GM12878 (cell line): ENCODE measurements at regions not wholly inside any gene's neighbourhood (a gene's known extent, or its start where the extent isn't known, plus 50 kb on each side); places are given as distances from the start of the nearest gene placed in this dataset.

ENCODE experiments used
- ATAC-seq: fragments of 200-7000 bp; cut with Tn5 transposase; 3 replicates; pipeline ENCODE4 v1.9.1; 2020; ENCODE audit warnings: mild to moderate bottlenecking, moderate library complexity
- BruUV-seq: library from RNA; stranded (reverse); fragments of 400-500 nt; replicated peaks from 2 replicates; lab custom pipeline; 2021; lab: Mats Ljungman, UMichigan
- CTCF ChIA-PET: fragments of 300-600 bp; sonication (Branson Sonifier 250); formaldehyde crosslinking; extraction: SDS; loops from one replicate; lab custom pipeline; 2021; ENCODE audit warnings: inconsistent platforms; lab: Yijun Ruan, JAX
- POLR2A ChIA-PET: fragments of 350-600 bp; formaldehyde crosslinking; extraction: SDS; loops from one replicate; lab custom pipeline; 2021; ENCODE audit warnings: inconsistent platforms; lab: Charles Lee
- RAD21 ChIA-PET: fragments of 300-600 bp; sonication (Branson Sonifier 250); formaldehyde crosslinking; loops from one replicate; lab custom pipeline; 2023; ENCODE audit warnings: antibody characterized with exemption; ENCODE audit not compliant: unreplicated experiment; lab: Charles Lee
- SMC1A ChIA-PET: fragments of 300-600 bp; sonication (Branson Sonifier 250); formaldehyde crosslinking; loops from one replicate; lab custom pipeline; 2023; ENCODE audit not compliant: unreplicated experiment, uncharacterized antibody; lab: Charles Lee
- DNase-seq: peaks from one replicate; pipeline ENCODE4 v3.0.0-alpha.2; 2011; ENCODE audit warnings: low read depth, low spot score
- FAIRE-seq: peaks from 3 replicates; lab custom pipeline; 2011; peaks lifted over from hg19 to GRCh38; lab: Jason Lieb, UNC
- H2AFZ ChIP-seq: 2 replicates; pipeline ENCODE4 v1.6.0; 2011; ENCODE audit warnings: low read depth, low read length, control low read depth; ENCODE audit not compliant: control insufficient read depth
- H3K27ac ChIP-seq: 2 replicates; pipeline ENCODE4 v1.5.1; 2011; ENCODE audit warnings: control low read depth; ENCODE audit not compliant: control insufficient read depth, insufficient read depth
- H3K27me3 ChIP-seq, 2 experiments: replicated peaks in 1 of 2; 2 replicates each; pipeline versions ENCODE4 v1.6.0 to v1.6.1; 2011; ENCODE audit warnings: low read length in 1 of 2; ENCODE audit not compliant: control insufficient read depth in 2 of 2, insufficient read depth in 2 of 2
- H3K36me3 ChIP-seq, 2 experiments: 2 replicates each; pipeline ENCODE4 v1.5.1; 2011; ENCODE audit warnings: low read length in 1 of 2; ENCODE audit not compliant: control insufficient read depth in 2 of 2, insufficient read depth in 2 of 2
- H3K4me1 ChIP-seq: 2 replicates; pipeline ENCODE4 v1.6.1; 2011; ENCODE audit warnings: mild to moderate bottlenecking, low read length, moderate library complexity, mixed read lengths; ENCODE audit not compliant: control insufficient read depth, insufficient read depth
- H3K4me2 ChIP-seq: 2 replicates; pipeline ENCODE4 v1.6.0; 2011; ENCODE audit warnings: control low read depth; ENCODE audit not compliant: control insufficient read depth, insufficient read depth
- H3K4me3 ChIP-seq: fragments of 200-600 bp; sonication (generic); 2 replicates; pipeline ENCODE4 v1.5.1; 2016
- H3K79me2 ChIP-seq: 2 replicates; pipeline ENCODE4 v1.6.0; 2011; ENCODE audit warnings: low read length; ENCODE audit not compliant: control insufficient read depth, insufficient read depth
- H3K9ac ChIP-seq: 2 replicates; pipeline ENCODE4 v1.8.0; 2011; ENCODE audit warnings: low read length, control low read depth, mixed read lengths; ENCODE audit not compliant: control insufficient read depth, insufficient read depth
- H3K9me3 ChIP-seq: replicated peaks from 3 replicates; pipeline ENCODE4 v1.5.1; 2011; ENCODE audit warnings: mild to moderate bottlenecking, low read length; ENCODE audit not compliant: control insufficient read depth, insufficient read depth
- H4K20me1 ChIP-seq: 2 replicates; pipeline ENCODE4 v1.6.0; 2011; ENCODE audit not compliant: control insufficient read depth, insufficient read depth
- CBFB ChIP-seq: IDR thresholded peaks from 2 replicates; pipeline ENCODE4 v1.6.1; 2016; ENCODE audit warnings: antibody characterized with exemption, low read depth
- CEBPB ChIP-seq, 2 experiments: fragments of 150-350 bp in 1 of 2; IDR thresholded peaks; 2 replicates each; pipeline ENCODE4 v1.6.1; 2012 to 2014; ENCODE audit warnings: low read depth in 2 of 2, low read length in 2 of 2, borderline replicate concordance in 1 of 2, inconsistent platforms in 1 of 2
- EED ChIP-seq: sonication (generic); IDR thresholded peaks from 2 replicates; pipeline ENCODE4 v1.6.1; 2016; ENCODE audit warnings: antibody characterized with exemption, low read depth
- EGR1 ChIP-seq, 2 experiments: IDR thresholded peaks; 1 replicate in 1 of 2; 2 replicates in 1 of 2; pipeline ENCODE4 v1.6.1; 2011 to 2012; ENCODE audit warnings: low read depth in 2 of 2, low read length in 2 of 2, borderline replicate concordance in 1 of 2, mild to moderate bottlenecking in 1 of 2, moderate library complexity in 1 of 2
- EP300 ChIP-seq, 2 experiments: fragments of 150-350 bp in 1 of 2; IDR thresholded peaks; 2 replicates each; pipeline ENCODE4 v1.6.1; 2011 to 2012; ENCODE audit warnings: low read depth in 2 of 2, low read length in 2 of 2, borderline replicate concordance in 1 of 2, improper control_type of control experiment in 1 of 2, inconsistent platforms in 1 of 2; ENCODE audit not compliant: control insufficient read depth in 1 of 2
- KDM1A ChIP-seq: fragments of 200-600 bp; sonication (generic); IDR thresholded peaks from 2 replicates; pipeline ENCODE4 v1.6.1; 2016; ENCODE audit warnings: borderline replicate concordance
- MAX ChIP-seq: IDR thresholded peaks from 2 replicates; pipeline ENCODE4 v1.6.1; 2012; ENCODE audit warnings: low read depth, low read length, improper control_type of control experiment
- MYB ChIP-seq: fragments of 150-350 bp; IDR thresholded peaks from 2 replicates; pipeline ENCODE4 v1.6.1; 2014; ENCODE audit warnings: mild to moderate bottlenecking, low read depth, low read length, borderline replicate concordance
- NR2C2 ChIP-seq: IDR thresholded peaks from 2 replicates; pipeline ENCODE4 v1.6.1; 2011; ENCODE audit warnings: borderline replicate concordance, low read depth; ENCODE audit not compliant: control insufficient read depth, insufficient read length
- PML ChIP-seq: IDR thresholded peaks from 2 replicates; pipeline ENCODE4 v1.6.1; 2012; ENCODE audit warnings: low read length, inconsistent platforms
- SKIL ChIP-seq: fragments of 450-650 bp; IDR thresholded peaks from 2 replicates; pipeline ENCODE4 v1.6.1; 2017; ENCODE audit warnings: mild to moderate bottlenecking, low read depth, inconsistent platforms; ENCODE audit not compliant: poor library complexity, severe bottlenecking
- SMARCA5 ChIP-seq: fragments of 450-650 bp; IDR thresholded peaks from 2 replicates; pipeline ENCODE4 v1.6.1; 2017; ENCODE audit warnings: mild to moderate bottlenecking
- WRNIP1 ChIP-seq: IDR thresholded peaks from 2 replicates; pipeline ENCODE4 v1.6.1; 2011; ENCODE audit warnings: low read depth, low read length, improper control_type of control experiment, borderline replicate concordance
- ZNF592 ChIP-seq: fragments of 450-650 bp; IDR thresholded peaks from 2 replicates; pipeline ENCODE4 v1.6.1; 2017; ENCODE audit warnings: mild to moderate bottlenecking, moderate library complexity
- in situ Hi-C: fragments of 300-500 bp; cut with MboI; formaldehyde crosslinking; loops from 9 replicates; pipeline ENCODE4 v1.14.3; 2018; ENCODE audit warnings: mixed read lengths
- intact Hi-C: fragments of 100-400 bp; cut with micrococcal nuclease; formaldehyde crosslinking; loops from one replicate; pipeline ENCODE4 v1.14.2; 2022; ENCODE audit not compliant: unreplicated experiment

GRCh38 chr3:56999547-56999946 lies 60.9 kb upstream of the SPATA12 start:
- no peak for ATAC-seq
- Histone ChIP-seq H3K4me1 (no peaks in the 10 kb centered on the region; the same call in 1 of the 2 replicates), H3K4me2 (no peak overlapping the region), H2AFZ (no peak overlapping the region; the same call in 1 of the 2 replicates), H3K27ac (no peak overlapping the region), H3K27me3 (no peaks in the 10 kb centered on the region), H3K79me2 (no peaks in the 10 kb centered on the region), H3K4me3 (no peak overlapping the region), H3K36me3 (no peaks in the 10 kb centered on the region), H3K9me3 (no peaks in the 10 kb centered on the region), H3K9ac (no peak overlapping the region), H4K20me1 (no peaks in the 10 kb centered on the region)
- ChIA-PET RAD21 (interaction anchor here (1.0 to 1.8 kb wide), 2 partner anchors 78 to 96 kb away, joined by 3 to 5 read pairs; no protein-coding TSS in a partner anchor), POLR2A (no interaction called here), CTCF (interaction anchor here (0.5 to 6.6 kb wide), 11 partner anchors 9 to 407 kb away, joined by 3 to 60 read pairs (median 4); no protein-coding TSS in a partner anchor), SMC1A (interaction anchor here (0.6 to 2.0 kb wide), 12 partner anchors 8 to 305 kb away, joined by 3 to 7 read pairs (median 4); no protein-coding TSS in a partner anchor)
- FAIRE-seq, result peak; percentile 38
- no peak for DNase-seq
- intact Hi-C loops, result loop anchor here (5.0 to 10.0 kb wide), 2 partner anchors 78 to 165 kb away; partner anchors contain the start of gene IL17RD
- no TSS peak for BruUV-seq
- TF ChIP-seq SKIL, result no peak
- TF ChIP-seq SMARCA5, result no peak
- no peak for TF ChIP-seq EED
- no peak for TF ChIP-seq MYB
- TF ChIP-seq PML, result no peak
- no peak for TF ChIP-seq ZNF592
- TF ChIP-seq MAX, result no peak
- no peak for TF ChIP-seq NR2C2
- no peak for TF ChIP-seq KDM1A
- no peak for TF ChIP-seq EGR1 (IDR thresholded peaks at IDR 0.05; ENCODE audit: borderline replicate concordance in 1 of 2, low read depth in 2 of 2, low read length in 2 of 2)
- no peak for TF ChIP-seq CEBPB (IDR thresholded peaks at IDR 0.05; ENCODE audit: borderline replicate concordance in 1 of 2, low read depth in 2 of 2, low read length in 2 of 2)
- TF ChIP-seq WRNIP1, result no peak
- no peak for TF ChIP-seq CBFB
- TF ChIP-seq EP300 (IDR thresholded peaks at IDR 0.05; ENCODE audit: borderline replicate concordance in 1 of 2, control insufficient read depth in 1 of 2, low read depth in 2 of 2, low read length in 2 of 2), result no peak
- in situ Hi-C loops, result no loop called here
